HG03175 (cell line): ENCODE measurements at regions not wholly inside any gene's neighbourhood (a gene's known extent, or its start where the extent isn't known, plus 50 kb on each side); places are given as distances from the start of the nearest gene placed in this dataset.

Experiments used
- ATAC-seq: cut with Tn5 transposase; IDR thresholded peaks from one replicate; pipeline ENCODE4 v1.9.1; 2021; ENCODE audit warnings: mild to moderate bottlenecking, moderate library complexity; ENCODE audit not compliant: unreplicated experiment

DNA sequence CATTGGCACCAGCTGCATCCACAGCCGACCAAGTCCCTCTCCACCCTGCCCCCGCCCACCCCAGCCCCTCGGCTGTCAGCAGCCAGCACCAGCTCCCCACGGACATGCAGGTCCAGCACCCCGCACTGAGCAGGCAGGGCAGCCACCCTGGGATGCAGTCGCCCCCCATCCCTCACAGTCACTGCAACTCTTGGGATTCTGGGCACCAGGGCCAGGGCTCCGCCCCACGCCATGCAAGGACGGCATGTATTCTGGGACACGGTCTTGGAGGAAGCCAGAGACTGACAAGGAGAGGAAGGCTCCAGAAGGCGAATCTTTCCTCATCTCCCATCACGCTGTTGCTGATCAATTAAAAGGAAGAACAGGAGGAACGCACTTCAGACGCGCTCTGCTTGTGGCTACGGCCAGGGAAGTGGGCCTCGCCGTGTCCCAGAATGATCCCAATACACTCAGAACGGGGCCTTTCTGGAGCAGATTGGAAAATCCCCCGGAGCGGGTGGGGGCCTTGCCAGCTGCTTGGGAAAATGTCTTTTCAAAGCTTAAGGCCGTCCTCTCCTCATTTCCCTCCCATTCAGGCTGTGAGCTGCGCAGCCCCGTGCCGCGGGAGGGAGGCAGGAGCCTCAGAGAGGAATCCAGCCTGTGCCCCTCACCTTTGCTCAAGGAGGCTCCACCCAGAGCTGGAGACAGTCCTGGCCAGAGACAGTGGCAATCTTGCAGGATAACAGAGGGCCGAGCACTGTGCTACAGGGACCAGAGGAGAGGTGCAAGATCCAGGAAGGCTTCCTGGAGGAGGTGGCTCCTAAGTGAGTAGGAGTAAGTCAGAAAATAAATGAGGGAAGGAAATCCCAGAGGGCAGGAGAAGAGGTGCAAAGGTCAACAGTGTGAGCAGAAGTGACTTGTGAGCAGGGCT, 54.1 kb upstream of the DIO3 start:
- ATAC-seq, result no peak

DNA sequence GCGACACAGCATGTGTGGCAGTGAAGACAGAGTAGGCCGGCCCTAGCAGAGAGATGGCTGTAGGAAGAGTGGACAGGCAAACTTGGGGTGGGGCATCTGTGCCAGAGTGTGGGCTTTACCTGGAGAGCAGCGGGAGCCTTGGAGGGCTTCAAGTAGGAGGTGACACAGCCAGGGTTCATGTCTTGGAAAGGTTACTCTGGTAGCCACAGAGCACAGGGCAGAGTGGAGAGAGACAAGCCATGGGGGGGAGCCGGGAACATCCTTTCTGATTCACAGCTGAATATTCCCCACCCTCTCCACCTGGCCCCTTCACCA, 53.5 kb upstream of the DIO3 start:
- no peak for ATAC-seq

DNA sequence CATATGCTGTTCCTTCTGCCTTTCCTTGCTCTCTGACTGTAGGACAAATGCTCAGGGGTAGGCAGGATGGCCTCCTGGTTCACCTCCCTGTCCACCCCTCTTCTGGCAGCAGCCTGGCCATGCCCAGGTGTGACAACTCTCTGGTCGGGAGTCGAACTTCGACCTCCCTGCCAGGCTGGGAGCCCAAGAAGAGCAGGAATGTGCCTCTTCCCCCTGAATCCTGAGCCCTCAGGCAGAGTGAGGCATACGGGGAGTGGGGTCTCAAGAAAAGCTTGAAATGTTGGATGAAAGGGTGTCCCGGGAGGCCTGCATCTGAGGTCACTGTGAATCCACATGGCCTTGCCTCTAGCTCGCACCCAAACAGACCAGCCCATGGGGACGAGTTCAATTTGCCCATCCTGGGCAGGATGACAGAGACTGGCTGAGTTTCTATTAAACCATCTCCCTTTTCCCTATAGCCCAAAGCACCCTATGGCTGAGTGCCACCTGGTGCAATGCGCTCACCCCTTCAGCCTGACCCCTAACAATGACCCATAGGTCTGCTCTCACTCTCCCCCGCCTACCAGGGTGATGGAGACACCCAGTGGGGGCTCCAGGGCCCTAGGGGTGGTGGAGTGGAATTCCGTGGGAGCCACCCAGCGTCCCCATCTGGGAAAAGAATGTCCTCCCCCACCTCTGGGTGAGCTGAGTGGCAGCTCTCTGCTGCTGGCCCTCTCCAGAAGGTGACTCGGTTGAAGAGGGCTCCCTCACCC, 52.9 kb upstream of the DIO3 start:
- no peak for ATAC-seq

DNA sequence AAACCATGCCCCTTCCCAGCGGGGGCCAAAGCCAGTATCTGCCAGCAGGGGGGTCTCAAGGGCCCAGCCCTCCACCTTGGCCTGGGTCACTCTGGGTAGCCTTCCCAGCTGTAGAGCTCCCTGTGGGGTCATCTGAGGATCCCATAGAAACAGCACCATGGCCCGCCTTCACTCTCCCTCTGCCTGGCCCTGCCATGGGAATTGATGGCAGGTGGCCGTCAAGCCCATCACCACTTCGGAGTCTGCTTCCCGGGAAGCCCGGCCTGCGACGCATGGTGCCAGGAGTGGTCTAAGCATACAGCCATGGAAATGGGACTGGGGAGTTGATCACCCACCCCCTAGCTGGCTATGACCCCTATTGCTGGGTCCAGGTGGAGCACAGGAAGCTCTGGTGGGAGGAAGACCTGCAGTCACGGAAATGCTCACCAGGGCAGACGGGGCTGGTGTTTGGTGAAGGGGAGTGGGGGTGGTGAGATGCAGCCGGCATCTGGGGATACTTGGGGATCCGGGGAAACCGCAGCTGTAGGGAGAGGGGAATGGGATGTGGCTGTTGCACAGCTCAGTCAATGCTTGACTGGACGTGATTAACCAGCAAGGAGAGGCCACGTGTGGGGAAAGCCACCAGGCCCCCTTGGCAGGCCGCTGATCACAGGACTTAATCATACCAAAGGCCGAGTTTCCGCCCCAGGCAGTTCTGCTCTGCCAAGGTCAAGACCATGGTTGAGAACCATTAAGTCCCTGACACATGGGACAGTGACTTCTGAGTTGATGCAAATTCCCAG, 52.2 kb upstream of the DIO3 start:
- no peak for ATAC-seq

DNA sequence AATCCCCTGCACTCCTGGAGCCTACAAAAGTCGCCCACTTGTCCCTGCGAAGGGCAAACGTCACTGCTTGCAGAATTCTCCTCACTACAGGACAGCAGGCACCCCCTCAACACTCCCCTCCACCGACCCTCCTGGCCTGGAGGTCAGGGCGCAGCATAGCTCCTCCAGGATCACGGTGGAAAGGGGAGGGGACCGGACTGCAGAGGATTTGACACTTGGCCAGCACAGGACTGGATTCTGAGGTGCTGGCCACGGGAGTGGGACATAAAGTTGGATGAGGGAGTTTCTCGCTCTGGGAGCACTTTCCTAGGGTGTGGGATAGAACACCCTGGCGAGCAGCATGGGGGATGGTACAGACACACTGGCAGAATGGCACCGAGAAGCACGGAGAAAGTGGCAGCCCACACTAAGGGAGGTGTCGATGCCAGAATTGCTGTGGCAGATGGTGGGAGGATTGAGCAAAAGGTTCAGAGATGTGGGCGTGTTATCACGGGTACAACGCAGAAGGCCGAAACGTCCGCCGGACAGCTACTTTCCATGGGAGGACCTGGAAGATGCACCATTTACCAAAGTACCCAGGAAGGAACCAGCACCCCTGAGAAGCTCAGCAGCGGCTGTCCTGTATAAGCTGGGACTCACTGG, 51.4 kb upstream of the DIO3 start:
- ATAC-seq, result no peak

DNA sequence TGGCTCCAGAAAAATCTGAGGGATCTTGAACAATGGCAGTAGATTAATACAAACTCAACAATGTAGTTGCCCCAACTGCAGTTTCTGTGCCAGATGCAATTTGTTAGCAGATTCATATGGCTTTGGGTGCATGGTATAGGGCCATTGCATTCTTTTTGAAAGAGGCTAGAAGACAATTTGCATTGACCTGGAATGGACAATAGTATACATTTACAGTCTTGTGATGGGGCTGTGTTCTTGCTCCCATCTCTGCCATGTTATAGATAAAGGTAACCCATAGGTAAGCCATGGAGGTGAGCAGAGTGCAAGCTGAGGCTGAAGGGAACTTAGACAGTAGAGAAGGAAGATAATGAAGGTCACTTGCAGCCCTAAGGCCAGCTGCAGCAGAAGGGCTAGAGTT, 50.1 kb upstream of the DIO3 start:
- ATAC-seq, result no peak
